PC-3 (cell line): ENCODE measurements at regions not wholly inside any gene's neighbourhood (a gene's known extent, or its start where the extent isn't known, plus 50 kb on each side); places are given as distances from the start of the nearest gene placed in this dataset.

Experiments used
- ATAC-seq: fragments of 200-7000 bp; cut with Tn5 transposase; 2 replicates; pipeline ENCODE4 v1.9.1; 2020; ENCODE audit warnings: mild to moderate bottlenecking, moderate library complexity
- BruUV-seq: library from RNA; stranded (reverse); fragments of 400-500 nt; replicated peaks from 2 replicates; lab custom pipeline; 2021; lab: Mats Ljungman, UMichigan
- CTCF ChIA-PET: fragments of 300-600 bp; sonication (Branson Sonifier 250); formaldehyde crosslinking; loops from one replicate; lab custom pipeline; 2022; ENCODE audit warnings: antibody characterized with exemption; lab: Charles Lee
- POLR2A ChIA-PET: fragments of 300-600 bp; sonication (Branson Sonifier 250); formaldehyde crosslinking; loops from one replicate; lab custom pipeline; 2022; ENCODE audit warnings: antibody characterized with exemption; ENCODE audit not compliant: unreplicated experiment; lab: Charles Lee
- DNase-seq: peaks from one replicate; pipeline ENCODE4 v3.0.0-alpha.2; 2015
- H2AFZ ChIP-seq: fragments of 300-600 bp; sonication (generic); 2 replicates; pipeline ENCODE4 v1.6.0; 2016; ENCODE audit warnings: antibody characterized with exemption, low read length
- H3F3A ChIP-seq: fragments of 300-600 bp; sonication (generic); one replicate; pipeline ENCODE4 v1.6.0; 2017; ENCODE audit warnings: antibody characterized with exemption, low read length, control low read depth, mild to moderate bottlenecking; ENCODE audit not compliant: unreplicated experiment
- H3K27ac ChIP-seq: fragments of 300-600 bp; sonication (generic); 2 replicates; pipeline ENCODE4 v1.5.1; 2016; ENCODE audit warnings: mild to moderate bottlenecking, low read length
- H3K27me3 ChIP-seq: fragments of 300-600 bp; sonication (generic); 2 replicates; pipeline ENCODE4 v1.6.1; 2016; ENCODE audit warnings: low read length, mixed read lengths
- H3K36me3 ChIP-seq: fragments of 300-600 bp; sonication (generic); 2 replicates; pipeline ENCODE4 v1.6.1; 2016; ENCODE audit warnings: low read depth, mixed run types, low read length, mixed read lengths
- H3K4me1 ChIP-seq: fragments of 300-600 bp; sonication (generic); 2 replicates; pipeline ENCODE4 v1.5.1; 2016; ENCODE audit warnings: low read length; ENCODE audit not compliant: insufficient read depth
- H3K4me2 ChIP-seq: fragments of 300-600 bp; sonication (generic); 2 replicates; pipeline ENCODE4 v1.6.0; 2016; ENCODE audit warnings: low read length
- H3K4me3 ChIP-seq: fragments of 300-600 bp; sonication (generic); 2 replicates; pipeline ENCODE4 v1.5.1; 2016; ENCODE audit warnings: mild to moderate bottlenecking, low read length, mixed read lengths
- H3K79me2 ChIP-seq: fragments of 300-600 bp; sonication (generic); 2 replicates; pipeline ENCODE4 v1.6.1; 2017; ENCODE audit warnings: low read length, mixed read lengths
- H3K9ac ChIP-seq: fragments of 300-600 bp; sonication (generic); 2 replicates; pipeline ENCODE4 v1.6.0; 2016; ENCODE audit warnings: mild to moderate bottlenecking, low read length
- H3K9me2 ChIP-seq: fragments of 300-600 bp; sonication (generic); replicated peaks from 2 replicates; pipeline ENCODE4 v1.6.1; 2016; ENCODE audit warnings: mixed run types, low read length, mixed read lengths
- H3K9me3 ChIP-seq: fragments of 300-600 bp; sonication (generic); 2 replicates; pipeline ENCODE4 v1.6.1; 2016; ENCODE audit warnings: low read length, mixed read lengths
- H4K20me1 ChIP-seq: fragments of 300-600 bp; sonication (generic); 2 replicates; pipeline ENCODE4 v1.6.1; 2016; ENCODE audit warnings: low read length, mixed read lengths
- CTCF ChIP-seq: fragments of 300-600 bp; sonication (generic); conservative IDR thresholded peaks from 2 replicates; pipeline ENCODE4 v1.5.1; 2017; ENCODE audit warnings: antibody characterized with exemption, low read depth, mild to moderate bottlenecking, low read length
- EZH2 ChIP-seq: fragments of 300-600 bp; sonication (generic); IDR thresholded peaks from one replicate; pipeline ENCODE4 v1.6.1; 2017; ENCODE audit warnings: antibody characterized with exemption, mild to moderate bottlenecking, low read length; ENCODE audit not compliant: unreplicated experiment
- EZH2phosphoT487 ChIP-seq: fragments of 300-600 bp; sonication (generic); IDR thresholded peaks from 2 replicates; pipeline ENCODE4 v1.6.1; 2018; ENCODE audit warnings: mild to moderate bottlenecking, antibody characterized with exemption, low read length, borderline replicate concordance
- intact Hi-C: fragments of 100-400 bp; cut with micrococcal nuclease; formaldehyde crosslinking; loops from 2 replicates; pipeline ENCODE4 v1.9.0; 2023

- H3K27me3 ChIP-seq, result peaks cover 30% of the 10 kb centered on the region
- H3K27ac ChIP-seq, result no peak overlapping the region
- BruUV-seq, result no TSS peak
- no peak overlapping the region for H3K4me3 ChIP-seq
- H3K9ac ChIP-seq, result no peak overlapping the region
- intact Hi-C loops, result no loop called here
- ATAC-seq (no peak), DNase-seq (no peak)
- H3K9me3 ChIP-seq, result peaks cover 12% of the 10 kb centered on the region; the same call in 1 of the 2 replicates
- TF ChIP-seq EZH2 (no peak), CTCF (no peak), EZH2phosphoT487 (no peak)
- no peak overlapping the region for H3K4me2 ChIP-seq
- no peaks in the 10 kb centered on the region for H3K9me2 ChIP-seq
- no peaks in the 10 kb centered on the region for H3K79me2 ChIP-seq
- no peak overlapping the region for H2AFZ ChIP-seq
- no peaks in the 10 kb centered on the region for H3K36me3 ChIP-seq
- POLR2A ChIA-PET, result no interaction called here
- no peaks in the 10 kb centered on the region for H3K4me1 ChIP-seq
- H4K20me1 ChIP-seq, result no peaks in the 10 kb centered on the region
- CTCF ChIA-PET, result no interaction called here
- no peaks in the 10 kb centered on the region for H3F3A ChIP-seq
Observed at GRCh38 chr1:4462831-4463484, 191.5 kb upstream of the AJAP1 start.

GRCh38 chr1:4463631-4464030, 190.8 kb upstream of the AJAP1 start:
- H3K9ac ChIP-seq, result no peak overlapping the region
- no peaks in the 10 kb centered on the region for H4K20me1 ChIP-seq
- H3F3A ChIP-seq, result no peaks in the 10 kb centered on the region
- DNase-seq, result no peak
- no peaks in the 10 kb centered on the region for H3K36me3 ChIP-seq
- peaks cover 8% of the 10 kb centered on the region; the same call in 1 of the 2 replicates for H3K9me3 ChIP-seq
- peaks cover 32% of the 10 kb centered on the region for H3K27me3 ChIP-seq
- no peak overlapping the region for H3K4me2 ChIP-seq
- H2AFZ ChIP-seq, result no peak overlapping the region
- H3K79me2 ChIP-seq, result no peaks in the 10 kb centered on the region
- no peak overlapping the region for H3K4me3 ChIP-seq
- ChIA-PET CTCF (no interaction called here), POLR2A (no interaction called here)
- BruUV-seq, result no TSS peak
- no peak for ATAC-seq
- TF ChIP-seq EZH2phosphoT487 (no peak), EZH2 (no peak), CTCF (no peak)
- no peaks in the 10 kb centered on the region for H3K4me1 ChIP-seq
- intact Hi-C loops, result no loop called here
- H3K27ac ChIP-seq, result no peak overlapping the region
- H3K9me2 ChIP-seq, result no peaks in the 10 kb centered on the region

- intact Hi-C loops, result no loop called here
- Histone ChIP-seq H3F3A (no peaks in the 10 kb centered on the region), H3K9me3 (peaks cover 8% of the 10 kb centered on the region; the same call in 1 of the 2 replicates), H2AFZ (no peak overlapping the region), H3K4me1 (no peaks in the 10 kb centered on the region), H3K36me3 (no peaks in the 10 kb centered on the region), H3K9ac (no peak overlapping the region), H3K27me3 (peaks cover 41% of the 10 kb centered on the region), H4K20me1 (no peaks in the 10 kb centered on the region), H3K9me2 (no peaks in the 10 kb centered on the region), H3K4me2 (no peak overlapping the region), H3K79me2 (no peaks in the 10 kb centered on the region), H3K27ac (no peak overlapping the region), H3K4me3 (no peak overlapping the region)
- TF ChIP-seq EZH2 (no peak), CTCF (no peak), EZH2phosphoT487 (no peak)
- DNase-seq (no peak), ATAC-seq (no peak)
- ChIA-PET POLR2A (no interaction called here), CTCF (no interaction called here)
- BruUV-seq, result no TSS peak
Observed at GRCh38 chr1:4464478-4464877, 189.9 kb upstream of the AJAP1 start.
